Transverse colon (tissue), 4 donors: ENCODE measurements at regions not wholly inside any gene's neighbourhood (a gene's known extent, or its start where the extent isn't known, plus 50 kb on each side); places are given as distances from the start of the nearest gene placed in this dataset.

Experiments used
- DNase-seq: peaks from one replicate; pipeline ENCODE4 v3.0.0-alpha.2; 2019
- H3K27ac ChIP-seq, 4 donors: fragments of 200-600 bp; sonication (generic); 2 replicates each; pipeline ENCODE4 v1.5.1; 2016 to 2018; ENCODE audit warnings: inconsistent platforms in 4 of 4
- H3K27me3 ChIP-seq: fragments of 200-600 bp; sonication (generic); 2 replicates; pipeline ENCODE4 v1.5.1; 2017; ENCODE audit warnings: inconsistent platforms
- H3K36me3 ChIP-seq, 4 donors: fragments of 200-600 bp; sonication (generic); 2 replicates each; pipeline ENCODE4 v1.5.1; 2017 to 2019; ENCODE audit warnings: inconsistent platforms in 4 of 4
- H3K4me1 ChIP-seq, 4 donors: fragments of 200-600 bp; sonication (generic); 2 replicates each; pipeline ENCODE4 v1.5.1; 2017 to 2020; ENCODE audit warnings: inconsistent platforms in 4 of 4
- H3K4me3 ChIP-seq, 4 donors: fragments of 200-600 bp; sonication (generic); 1 replicate in 1 of 4; 2 replicates in 3 of 4; pipeline versions ENCODE4 v1.5.1 to v1.6.1; 2017 to 2019; ENCODE audit warnings: inconsistent platforms in 4 of 4
- H3K9me3 ChIP-seq, 2 donors: fragments of 200-600 bp; sonication (generic); 2 replicates each; pipeline ENCODE4 v1.5.1; 2017 to 2019; ENCODE audit warnings: inconsistent platforms in 2 of 2
- CTCF ChIP-seq, 5 experiments: fragments of 200-600 bp in 3 of 5; fragments of 450-650 bp in 2 of 5; sonication (generic) in 3 of 5; IDR thresholded peaks; 1 replicate in 2 of 5; 2 replicates in 3 of 5; pipeline ENCODE4 v1.5.1; 2016 to 2017; ENCODE audit warnings: antibody characterized with exemption in 5 of 5, inconsistent platforms in 3 of 5, mild to moderate bottlenecking in 2 of 5, moderate library complexity in 1 of 5
- EP300 ChIP-seq: sonication (generic); formaldehyde crosslinking; IDR thresholded peaks from one replicate; pipeline ENCODE4 v1.6.1; 2017; ENCODE audit warnings: antibody characterized with exemption, low read depth
- POLR2A ChIP-seq: fragments of 450-650 bp; IDR thresholded peaks from one replicate; pipeline ENCODE4 v1.6.1; 2016; ENCODE audit warnings: antibody characterized with exemption, mild to moderate bottlenecking, moderate library complexity
- POLR2AphosphoS5 ChIP-seq, 3 donors: sonication (generic); formaldehyde crosslinking; IDR thresholded peaks; one replicate each; pipeline ENCODE4 v1.6.1; 2016; ENCODE audit warnings: antibody characterized with exemption in 3 of 3
- WGBS, 2 donors: methylation state at CpG; one replicate each; pipeline ENCODE4 v1.1.5; 2018; ENCODE audit warnings: low coverage in 1 of 2; 5-methylcytosine and 5-hydroxymethylcytosine counted together
- in situ Hi-C, 4 donors: fragments of 200-750 bp; cut with MboI; loops; one replicate each; pipeline versions ENCODE4 v1.15.0 to v1.15.1; 2017; ENCODE audit warnings: low sequenced_read_pairs in 3 of 4, low pct_ligation_motif_present in 1 of 4, low pct_unique_long_range_greater_than_20kb in 1 of 4
- intact Hi-C: fragments of 100-400 bp; cut with DNase I; formaldehyde crosslinking; loops from one replicate; pipeline ENCODE4 v1.15.1; 2023; ENCODE audit warnings: low total_unique reads

GRCh38 chr12:24374452-24374851 lies 425.0 kb upstream of the SOX5 start:
- H3K4me3 ChIP-seq = no peak overlapping the region
- no peak for DNase-seq
- no peaks in the 10 kb centered on the region for H3K27me3 ChIP-seq
- peaks cover 0 to 19% (median 11%) of the 10 kb centered on the region in 4 donors for H3K4me1 ChIP-seq
- TF ChIP-seq POLR2A (no peak), EP300 (no peak), CTCF (IDR thresholded peaks at IDR 0.05) (no peak), POLR2AphosphoS5 (IDR thresholded peaks at IDR 0.05) (no peak)
- no peak overlapping the region for H3K27ac ChIP-seq
- H3K9me3 ChIP-seq = no peaks in the 10 kb centered on the region
- in situ Hi-C loops (no loop called here), intact Hi-C loops (no loop called here)
- H3K36me3 ChIP-seq = no peaks in the 10 kb centered on the region

- DNase-seq = no peak
- intact Hi-C loops (no loop called here), in situ Hi-C loops (no loop called here)
- no peaks in the 10 kb centered on the region for H3K36me3 ChIP-seq
- H3K27me3 ChIP-seq = no peaks in the 10 kb centered on the region
- no peaks in the 10 kb centered on the region for H3K9me3 ChIP-seq
- no peak overlapping the region for H3K4me3 ChIP-seq
- TF ChIP-seq POLR2A = no peak
- no peak for TF ChIP-seq EP300
- no peak for TF ChIP-seq POLR2AphosphoS5 (IDR thresholded peaks at IDR 0.05)
- TF ChIP-seq CTCF (IDR thresholded peaks at IDR 0.05) = no peak
- peaks cover 0 to 4% (median 2%) of the 10 kb centered on the region in 4 donors for H3K4me1 ChIP-seq
- WGBS, 2 donors = 94 to 100% methylated on average over 2 to 3 of the region's 3 CpGs
- H3K27ac ChIP-seq = no peak overlapping the region
These were observed 423.5 kb upstream of the SOX5 start for GRCh38 chr12:24373004-24373403.

DNA sequence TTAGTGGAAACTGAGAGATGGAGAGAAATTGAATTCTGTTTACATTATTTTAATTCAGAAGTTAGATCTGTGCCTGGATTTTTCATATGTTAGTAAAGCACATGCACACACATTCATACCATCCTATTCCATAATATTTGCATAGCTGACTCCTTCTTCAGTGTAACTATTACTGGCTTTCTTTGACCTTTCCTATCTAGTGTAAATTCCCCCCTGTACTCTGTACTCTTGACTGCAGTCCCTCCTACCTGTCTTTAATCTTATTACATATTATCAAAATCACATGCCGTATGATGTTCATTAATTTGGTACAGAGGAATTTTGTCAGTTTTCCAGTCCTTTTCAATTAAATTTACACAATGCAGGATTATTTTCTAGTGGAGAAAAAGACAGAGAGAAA lies 417.0 kb upstream of the SOX5 start:
- intact Hi-C loops (no loop called here), in situ Hi-C loops (no loop called here)
- no peak for DNase-seq
- Histone ChIP-seq H3K36me3 (no peaks in the 10 kb centered on the region), H3K4me1 (no peaks in the 10 kb centered on the region), H3K27ac (no peak overlapping the region), H3K27me3 (no peaks in the 10 kb centered on the region), H3K9me3 (no peaks in the 10 kb centered on the region), H3K4me3 (no peak overlapping the region)
- TF ChIP-seq EP300 (no peak), POLR2AphosphoS5 (IDR thresholded peaks at IDR 0.05) (no peak), CTCF (IDR thresholded peaks at IDR 0.05) (no peak), POLR2A (no peak)
- 92 to 100% methylated on average over 1 of the region's 1 CpG for WGBS, 2 donors

- Histone ChIP-seq H3K4me1 (peaks cover 0 to 4% (median 0%) of the 10 kb centered on the region in 4 donors), H3K36me3 (no peaks in the 10 kb centered on the region), H3K9me3 (no peaks in the 10 kb centered on the region), H3K27me3 (no peaks in the 10 kb centered on the region), H3K4me3 (no peak overlapping the region), H3K27ac (no peak overlapping the region)
- no peak for DNase-seq
- intact Hi-C loops = no loop called here
- no peak for TF ChIP-seq EP300
- TF ChIP-seq POLR2A = no peak
- TF ChIP-seq CTCF (IDR thresholded peaks at IDR 0.05) = no peak
- in situ Hi-C loops = no loop called here
- 70 to 72% methylated on average over 2 of the region's 2 CpGs for WGBS, 2 donors
These were observed 415.5 kb upstream of the SOX5 start for GRCh38 chr12:24364921-24365320.
